ENCODE measurements at regions not wholly inside any gene's neighbourhood (a gene's known extent, or its start where the extent isn't known, plus 50 kb on each side); places are given as distances from the start of the nearest gene placed in this dataset.

GRCh38 chr3:189395825-189396224, 224.1 kb downstream of the TPRG1 start:
- Histone ChIP-seq H3K79me1 (ENCODE audit: low read depth in 1 of 2, low read length in 2 of 2) (no peaks in the 10 kb centered on the region), H3K18ac (ENCODE audit: low read depth, low read length) (no peak overlapping the region), H3K27me3 (ENCODE audit: control insufficient read depth, insufficient read depth, low read length) (no peaks in the 10 kb centered on the region), H3K56ac (ENCODE audit: extremely low read depth, insufficient read depth, low read length) (no peak overlapping the region), H2BK5ac (ENCODE audit: low read depth, low read length, poor library complexity, severe bottlenecking) (no peak overlapping the region), H3K9me3 (ENCODE audit: control insufficient read depth, insufficient read depth, low read length) (no peaks in the 10 kb centered on the region), H4K5ac (ENCODE audit: low read depth, low read length) (no peak overlapping the region), H3K23ac (ENCODE audit: low read depth, low read length) (no peak overlapping the region), H3K9me1 (ENCODE audit: insufficient read depth, low read length) (no peaks in the 10 kb centered on the region), H3K27ac (ENCODE audit: insufficient read depth, low read length) (no peak overlapping the region), H4K8ac (ENCODE audit: low read depth in 2 of 2, low read length in 2 of 2) (no peak overlapping the region), H2AK9ac (replicated peaks; ENCODE audit: low read depth, low read length, poor library complexity) (no peak overlapping the region), H2BK20ac (ENCODE audit: low read depth, low read length) (no peak overlapping the region), H2AK5ac (ENCODE audit: low read depth, low read length) (no peak overlapping the region), H3K4me3 (ENCODE audit: insufficient read depth, low read depth, low read length) (no peak overlapping the region), H3K14ac (replicated peaks; ENCODE audit: low read depth, low read length) (no peak overlapping the region), H3K4me2 (ENCODE audit: low read depth, low read length) (no peak overlapping the region), H3K4me1 (ENCODE audit: control insufficient read depth, insufficient read depth, low read length) (no peaks in the 10 kb centered on the region), H3K36me3 (ENCODE audit: control insufficient read depth, insufficient read depth, low read length) (no peaks in the 10 kb centered on the region), H4K20me1 (ENCODE audit: insufficient read depth, low read length) (no peaks in the 10 kb centered on the region), H2BK15ac (ENCODE audit: low read depth, low read length) (no peak overlapping the region), H4K91ac (ENCODE audit: insufficient read depth, low read depth, low read length) (no peak overlapping the region), H2AFZ (replicated peaks; ENCODE audit: low read length, poor library complexity) (no peak overlapping the region), H3K9ac (ENCODE audit: low read depth, low read length) (no peak overlapping the region), H3K4ac (ENCODE audit: low read depth, low read length) (no peak overlapping the region), H2BK120ac (ENCODE audit: low read depth, low read length) (no peak overlapping the region)
- intact Hi-C loops (cut with micrococcal nuclease) (loop anchor here (2.0 kb wide), 1 partner anchor 13 kb away; no protein-coding TSS in a partner anchor), dilution Hi-C loops (cut with HindIII; ENCODE audit: low sequenced_read_pairs, unreplicated experiment) (no loop called here), in situ Hi-C loops (cut with MboI; ENCODE audit: low sequenced_read_pairs) (no loop called here)
- WGBS, 2 experiments (ENCODE audit: extremely low coverage in 2 of 2, insufficient read length in 1 of 2), result no CpG with 5 or more reads among the region's 3 CpGs
- no peak for TF ChIP-seq NFE2L2 (IDR thresholded peaks at IDR 0.05; ENCODE audit: low read depth, low read length)
- TF ChIP-seq ELK1 (IDR thresholded peaks at IDR 0.05; ENCODE audit: borderline replicate concordance, low read depth, low read length), result no peak
- TF ChIP-seq MAFK (IDR thresholded peaks at IDR 0.05; ENCODE audit: low read depth, low read length), result no peak
- no peak for TF ChIP-seq USF2 (IDR thresholded peaks at IDR 0.05; ENCODE audit: low read depth, low read length)
- TF ChIP-seq CHD1 (IDR thresholded peaks at IDR 0.05; ENCODE audit: low read depth, low read length), result no peak
- no peak for TF ChIP-seq RCOR1 (IDR thresholded peaks at IDR 0.05; ENCODE audit: insufficient replicate concordance, low read length)
- ChIA-PET CTCF (no interaction called here), POLR2A (ENCODE audit: unreplicated experiment) (no interaction called here)
- DNase-seq, result no peak
- BruUV-seq (replicated peaks), result no TSS peak
- ATAC-seq (ENCODE audit: low read depth), result no peak
